GM10266 (cell line): ENCODE measurements at regions not wholly inside any gene's neighbourhood (a gene's known extent, or its start where the extent isn't known, plus 50 kb on each side); places are given as distances from the start of the nearest gene placed in this dataset.

Experiments used
- DNase-seq: peaks from one replicate; pipeline ENCODE4 v3.0.0; 2012; ENCODE audit errors: extremely low spot score
- CTCF ChIP-seq: IDR thresholded peaks from 2 replicates; pipeline ENCODE4 v1.5.1; 2012; ENCODE audit warnings: mild to moderate bottlenecking, low read depth; ENCODE audit not compliant: control insufficient read depth, insufficient read depth; ENCODE audit errors: missing control alignments

DNA sequence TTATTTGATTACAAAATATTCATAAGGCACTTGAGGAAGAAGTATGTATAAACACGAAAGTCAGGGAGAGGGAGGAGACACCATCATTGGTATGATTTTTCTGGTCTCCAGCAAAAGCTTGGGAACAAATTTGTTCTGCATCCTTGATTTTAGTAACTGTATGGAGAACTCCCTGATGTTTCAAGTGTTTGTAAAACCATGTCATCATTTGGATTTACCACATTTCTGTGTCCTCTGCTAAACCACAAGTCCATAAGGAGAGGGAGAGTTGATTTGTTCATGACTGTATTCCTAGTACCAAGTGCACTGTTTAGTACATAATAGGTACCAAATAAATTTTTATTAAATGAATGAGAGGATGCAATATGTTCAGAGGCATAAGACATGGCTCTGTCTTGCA lies 181.1 kb downstream of the BTG1 start:
- DNase-seq, result no peak
- TF ChIP-seq CTCF, result no peak

DNA sequence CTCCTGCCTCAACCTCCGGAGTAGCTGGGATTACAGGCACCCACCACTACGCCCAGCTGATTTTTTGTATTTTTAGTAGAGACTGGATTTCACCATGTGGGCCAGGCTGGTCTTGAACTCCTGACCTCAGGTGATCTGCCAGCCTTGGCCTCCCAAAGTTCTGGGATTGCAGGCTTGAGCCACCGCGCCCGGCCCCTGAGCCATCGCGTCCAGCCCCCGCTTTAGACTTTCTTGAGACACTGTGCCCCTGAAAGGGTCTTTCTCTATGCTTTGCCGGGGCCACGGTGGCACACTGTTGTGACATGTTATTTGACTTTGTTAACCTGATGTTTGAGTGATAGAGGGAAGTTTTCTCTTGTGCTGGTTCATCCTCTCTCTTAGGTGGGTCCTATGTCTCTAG lies 186.4 kb downstream of the BTG1 start:
- TF ChIP-seq CTCF, result no peak
- DNase-seq, result no peak

- TF ChIP-seq CTCF, result no peak
- DNase-seq, result no peak
Observed at GRCh38 chr12:91958816-91959215, 186.8 kb downstream of the BTG1 start.

DNA sequence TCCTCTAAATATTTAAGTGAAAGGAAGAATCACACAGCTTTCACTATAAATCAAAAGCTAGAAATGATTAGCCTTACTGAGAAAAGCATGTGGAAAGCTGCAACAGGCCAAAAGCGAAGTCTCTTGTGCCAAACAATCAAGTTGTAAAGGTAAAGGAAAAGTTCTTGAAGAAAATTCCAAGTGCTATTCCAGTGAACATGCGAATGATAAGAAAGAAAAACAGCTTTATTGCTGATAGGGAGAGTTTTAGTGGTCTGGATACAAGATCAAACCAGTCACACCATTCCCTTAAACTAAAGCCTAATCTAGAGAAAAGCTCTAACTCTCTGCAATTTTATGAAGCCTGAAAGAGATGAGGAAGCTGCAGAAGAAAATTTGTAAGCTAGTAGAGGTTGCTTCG lies 190.9 kb downstream of the BTG1 start:
- no peak for DNase-seq
- TF ChIP-seq CTCF, result no peak

GRCh38 chr12:91954326-91954725 lies 191.3 kb downstream of the BTG1 start:
- no peak for DNase-seq
- no peak for TF ChIP-seq CTCF

DNA sequence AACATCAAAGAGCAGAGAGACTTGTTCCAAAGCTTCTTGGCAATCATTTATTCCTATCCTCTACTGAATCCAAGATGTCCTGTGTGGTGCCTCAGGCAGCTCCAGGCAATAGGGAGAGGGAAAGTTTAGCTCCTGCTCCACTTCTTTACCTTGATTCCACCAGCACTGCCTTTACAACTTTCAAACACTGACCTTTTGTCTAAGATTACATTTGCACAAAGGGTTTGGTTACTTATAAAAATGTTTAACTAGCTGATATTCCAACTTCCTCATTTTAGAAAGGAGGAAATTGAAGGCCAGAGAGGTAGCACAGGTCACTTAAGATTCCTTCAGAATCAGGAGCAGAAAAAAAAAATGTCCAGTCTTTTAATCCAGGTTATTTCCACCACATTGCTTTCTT lies 192.7 kb downstream of the BTG1 start:
- TF ChIP-seq CTCF, result no peak
- no peak for DNase-seq

DNA sequence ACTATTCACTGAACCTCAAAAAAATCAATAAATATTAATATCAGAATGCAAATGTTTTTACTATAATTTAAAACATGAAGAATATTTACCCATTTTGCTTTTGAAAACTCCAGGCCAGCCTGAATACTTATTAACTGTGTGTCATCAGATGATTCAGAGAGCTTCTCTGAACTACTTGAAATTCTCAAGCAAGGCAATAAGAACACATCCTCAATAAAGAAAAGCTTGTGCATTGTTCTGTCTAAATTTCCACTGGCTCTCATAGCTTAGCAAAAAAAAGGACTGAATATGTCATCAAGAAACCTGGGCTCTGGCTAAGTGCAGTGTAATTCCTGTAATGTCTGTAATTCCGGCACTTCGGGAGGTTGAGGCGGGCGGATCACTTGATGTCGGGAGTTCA lies 194.1 kb downstream of the BTG1 start:
- DNase-seq, result no peak
- TF ChIP-seq CTCF, result no peak
